Tibial nerve (tissue), 3 donors: ENCODE measurements at regions not wholly inside any gene's neighbourhood (a gene's known extent, or its start where the extent isn't known, plus 50 kb on each side); places are given as distances from the start of the nearest gene placed in this dataset.

Experiments
- POLR2A ChIP-seq, 2 donors: fragments of 450-650 bp; IDR thresholded peaks; one replicate each; pipeline ENCODE4 v1.6.1; 2017; ENCODE audit warnings: antibody characterized with exemption in 2 of 2, mild to moderate bottlenecking in 2 of 2, moderate library complexity in 2 of 2
- TF ChIP-seq, protein P1 (sequence below), 5 experiments: fragments of 200-600 bp in 3 of 5; fragments of 450-650 bp in 2 of 5; sonication (generic) in 3 of 5; IDR thresholded peaks; one replicate each; pipeline ENCODE4 v1.5.1; 2016 to 2019; ENCODE audit warnings: antibody characterized with exemption in 5 of 5, mild to moderate bottlenecking in 3 of 5, moderate library complexity in 2 of 5

DNA sequence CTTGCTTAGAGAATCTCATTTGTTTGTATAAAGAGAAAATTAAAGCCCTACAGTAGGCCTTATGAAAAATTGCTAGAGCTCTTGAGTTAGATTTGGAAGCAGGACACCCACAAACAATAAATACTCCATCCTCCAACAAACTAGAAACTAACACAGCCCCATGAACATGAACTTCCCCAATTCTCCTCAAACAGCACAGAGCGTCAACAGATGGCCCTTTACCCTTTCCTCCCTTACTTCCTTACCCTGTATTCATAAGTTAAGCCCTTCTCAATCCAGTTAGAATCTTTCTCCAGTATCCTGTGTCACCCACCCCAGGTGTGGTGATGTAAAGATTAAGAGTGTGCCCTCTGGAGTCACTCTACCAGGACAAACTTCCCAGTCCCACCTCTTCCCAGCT, 113.7 kb downstream of the UNC5CL start:
- no peak for TF ChIP-seq POLR2A (IDR thresholded peaks at IDR 0.05)
- TF ChIP-seq, protein P1, sequence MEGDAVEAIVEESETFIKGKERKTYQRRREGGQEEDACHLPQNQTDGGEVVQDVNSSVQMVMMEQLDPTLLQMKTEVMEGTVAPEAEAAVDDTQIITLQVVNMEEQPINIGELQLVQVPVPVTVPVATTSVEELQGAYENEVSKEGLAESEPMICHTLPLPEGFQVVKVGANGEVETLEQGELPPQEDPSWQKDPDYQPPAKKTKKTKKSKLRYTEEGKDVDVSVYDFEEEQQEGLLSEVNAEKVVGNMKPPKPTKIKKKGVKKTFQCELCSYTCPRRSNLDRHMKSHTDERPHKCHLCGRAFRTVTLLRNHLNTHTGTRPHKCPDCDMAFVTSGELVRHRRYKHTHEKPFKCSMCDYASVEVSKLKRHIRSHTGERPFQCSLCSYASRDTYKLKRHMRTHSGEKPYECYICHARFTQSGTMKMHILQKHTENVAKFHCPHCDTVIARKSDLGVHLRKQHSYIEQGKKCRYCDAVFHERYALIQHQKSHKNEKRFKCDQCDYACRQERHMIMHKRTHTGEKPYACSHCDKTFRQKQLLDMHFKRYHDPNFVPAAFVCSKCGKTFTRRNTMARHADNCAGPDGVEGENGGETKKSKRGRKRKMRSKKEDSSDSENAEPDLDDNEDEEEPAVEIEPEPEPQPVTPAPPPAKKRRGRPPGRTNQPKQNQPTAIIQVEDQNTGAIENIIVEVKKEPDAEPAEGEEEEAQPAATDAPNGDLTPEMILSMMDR (IDR thresholded peaks at IDR 0.05): no peak
